Uterus (tissue), 3 donors: ENCODE measurements at regions not wholly inside any gene's neighbourhood (a gene's known extent, or its start where the extent isn't known, plus 50 kb on each side); places are given as distances from the start of the nearest gene placed in this dataset.

Experiments
- DNase-seq, 2 donors: peaks; one replicate each; pipeline ENCODE4 v3.0.0-alpha.2; 2019 to 2020
- H3K27ac ChIP-seq, 2 donors: fragments of 200-600 bp; sonication (generic); 1 replicate in 1 of 2; 2 replicates in 1 of 2; pipeline ENCODE4 v1.5.1; 2016 to 2018
- H3K27me3 ChIP-seq, 2 donors: fragments of 200-600 bp; sonication (generic); one replicate each; pipeline ENCODE4 v1.5.1; 2018 to 2019; ENCODE audit warnings: control low read depth in 1 of 2
- H3K36me3 ChIP-seq, 2 donors: fragments of 200-600 bp; sonication (generic); one replicate each; pipeline ENCODE4 v1.5.1; 2019; ENCODE audit warnings: control low read depth in 1 of 2
- H3K4me1 ChIP-seq, 2 donors: fragments of 200-600 bp; sonication (generic); one replicate each; pipeline ENCODE4 v1.5.1; 2018 to 2019; ENCODE audit warnings: control low read depth in 1 of 2
- H3K4me3 ChIP-seq, 2 donors: fragments of 200-600 bp; sonication (generic); 1 replicate in 1 of 2; 2 replicates in 1 of 2; pipeline ENCODE4 v1.5.1; 2018 to 2019; ENCODE audit warnings: mild to moderate bottlenecking in 1 of 2
- H3K9me3 ChIP-seq, 2 donors: fragments of 200-600 bp; sonication (generic); one replicate each; pipeline ENCODE4 v1.5.1; 2019; ENCODE audit warnings: control low read depth in 1 of 2
- CTCF ChIP-seq, 4 experiments: fragments of 200-600 bp in 2 of 4; fragments of 450-650 bp in 2 of 4; sonication (generic) in 2 of 4; IDR thresholded peaks; one replicate each; pipeline ENCODE4 v1.5.1; 2016 to 2019; ENCODE audit warnings: antibody characterized with exemption in 4 of 4, mild to moderate bottlenecking in 2 of 4, moderate library complexity in 1 of 4
- POLR2A ChIP-seq, 2 donors: fragments of 450-650 bp; IDR thresholded peaks; one replicate each; pipeline ENCODE4 v1.6.1; 2016; ENCODE audit warnings: antibody characterized with exemption in 2 of 2, mild to moderate bottlenecking in 1 of 2, moderate library complexity in 1 of 2
- intact Hi-C: fragments of 100-400 bp; cut with DNase I; formaldehyde crosslinking; loops from one replicate; pipeline ENCODE4 v1.15.1; 2023; ENCODE audit warnings: low total_unique reads
- donor health status: DM: yes; HTN: yes; CAD: no.

GRCh38 chr9:1946526-1947283, 68.4 kb upstream of the SMARCA2 start:
- Histone ChIP-seq H3K4me1 (no peaks in the 10 kb centered on the region), H3K9me3 (no peaks in the 10 kb centered on the region), H3K27me3 (no peaks in the 10 kb centered on the region), H3K27ac (no peak overlapping the region), H3K4me3 (no peak overlapping the region), H3K36me3 (no peaks in the 10 kb centered on the region)
- TF ChIP-seq POLR2A (IDR thresholded peaks at IDR 0.05) (no peak), CTCF (IDR thresholded peaks at IDR 0.05) (no peak)
- no peak for DNase-seq
- intact Hi-C loops, result no loop called here

DNA sequence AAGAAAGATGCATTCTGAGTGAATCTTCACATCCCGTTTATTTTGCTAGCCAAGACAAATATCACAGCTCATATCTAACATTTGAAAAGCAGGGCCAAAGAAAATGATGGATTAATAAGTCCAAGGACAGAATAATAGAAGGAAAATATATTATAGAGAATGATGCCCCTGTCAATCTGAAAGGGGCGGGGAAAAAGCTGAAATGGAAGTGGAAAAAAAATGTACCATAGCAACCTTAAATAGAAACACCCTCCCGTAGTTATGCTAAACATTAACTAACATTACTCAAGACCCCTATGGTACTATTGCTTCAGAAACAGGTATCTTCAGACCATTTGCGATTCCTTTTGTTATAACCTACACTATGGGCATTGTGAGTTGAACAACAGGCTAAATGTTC, 67.7 kb upstream of the SMARCA2 start:
- no peak overlapping the region for H3K4me3 ChIP-seq
- no peaks in the 10 kb centered on the region for H3K27me3 ChIP-seq
- no peak for TF ChIP-seq CTCF (IDR thresholded peaks at IDR 0.05)
- no peak for TF ChIP-seq POLR2A (IDR thresholded peaks at IDR 0.05)
- intact Hi-C loops, result no loop called here
- H3K4me1 ChIP-seq, result no peaks in the 10 kb centered on the region
- H3K9me3 ChIP-seq, result no peaks in the 10 kb centered on the region
- no peak for DNase-seq
- no peaks in the 10 kb centered on the region for H3K36me3 ChIP-seq
- H3K27ac ChIP-seq, result no peak overlapping the region

- intact Hi-C loops, result no loop called here
- Histone ChIP-seq H3K27me3 (no peaks in the 10 kb centered on the region), H3K27ac (no peak overlapping the region), H3K4me1 (no peaks in the 10 kb centered on the region), H3K9me3 (no peaks in the 10 kb centered on the region), H3K4me3 (no peak overlapping the region), H3K36me3 (no peaks in the 10 kb centered on the region)
- TF ChIP-seq POLR2A (IDR thresholded peaks at IDR 0.05) (no peak), CTCF (IDR thresholded peaks at IDR 0.05) (no peak)
- DNase-seq, result no peak
Observed at GRCh38 chr9:1948541-1948940, 66.6 kb upstream of the SMARCA2 start.

GRCh38 chr9:1951446-1951845, 63.7 kb upstream of the SMARCA2 start:
- intact Hi-C loops, result no loop called here
- TF ChIP-seq CTCF (IDR thresholded peaks at IDR 0.05) (no peak), POLR2A (IDR thresholded peaks at IDR 0.05) (no peak)
- no peak overlapping the region for H3K27ac ChIP-seq
- H3K4me1 ChIP-seq, result no peaks in the 10 kb centered on the region
- no peak for DNase-seq
- no peaks in the 10 kb centered on the region for H3K36me3 ChIP-seq
- no peaks in the 10 kb centered on the region for H3K27me3 ChIP-seq
- no peaks in the 10 kb centered on the region for H3K9me3 ChIP-seq
- H3K4me3 ChIP-seq, result no peak overlapping the region

DNA sequence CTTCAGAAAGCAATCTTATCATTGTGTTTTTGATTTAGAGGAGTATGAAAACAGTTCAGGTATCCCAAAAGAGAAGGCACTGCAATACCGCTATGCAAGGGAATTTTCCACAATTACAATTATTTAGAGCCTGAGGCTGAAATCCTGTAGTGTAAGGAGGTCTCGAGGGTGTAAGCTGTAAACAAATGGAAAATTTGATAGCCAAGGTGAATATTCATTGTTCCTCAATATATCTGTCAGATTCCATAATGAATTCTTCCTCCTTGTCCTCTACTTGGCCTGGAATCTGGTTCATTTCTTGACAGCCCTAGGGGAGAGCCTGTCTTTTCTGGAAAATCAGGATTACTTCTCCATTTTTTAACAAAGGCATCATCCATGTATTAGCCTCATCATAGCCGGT, 63.1 kb upstream of the SMARCA2 start:
- TF ChIP-seq CTCF (IDR thresholded peaks at IDR 0.05) (no peak), POLR2A (IDR thresholded peaks at IDR 0.05) (no peak)
- Histone ChIP-seq H3K9me3 (no peaks in the 10 kb centered on the region), H3K4me3 (no peak overlapping the region), H3K4me1 (no peaks in the 10 kb centered on the region), H3K27ac (no peak overlapping the region), H3K36me3 (no peaks in the 10 kb centered on the region), H3K27me3 (no peaks in the 10 kb centered on the region)
- intact Hi-C loops, result no loop called here
- DNase-seq, result no peak
